WTC11 (cell line): ENCODE measurements at regions not wholly inside any gene's neighbourhood (a gene's known extent, or its start where the extent isn't known, plus 50 kb on each side); places are given as distances from the start of the nearest gene placed in this dataset.

Experiments
- ATAC-seq: fragments of 200-7000 bp; cut with Tn5 transposase; 2 replicates; pipeline ENCODE4 v1.10.0; 2021; ENCODE audit warnings: mild to moderate bottlenecking, moderate library complexity
- CTCF ChIA-PET: fragments of 300-600 bp; sonication (Branson Sonifier 250); formaldehyde crosslinking; loops from one replicate; lab custom pipeline; 2021; ENCODE audit warnings: antibody characterized with exemption; lab: Charles Lee
- POLR2A ChIA-PET: fragments of 350-600 bp; sonication (Branson Sonifier 250); formaldehyde crosslinking; loops from one replicate; lab custom pipeline; 2021; ENCODE audit warnings: antibody characterized with exemption; lab: Charles Lee
- DNase-seq: peaks from one replicate; pipeline ENCODE4 v3.0.0; 2021; ENCODE audit warnings: low spot score
- H3K27ac Mint-ChIP-seq: 2 replicates; pipeline ENCODE4 v1.8.0; 2021; ENCODE audit warnings: mixed read lengths
- H3K27me3 Mint-ChIP-seq: 2 replicates; pipeline ENCODE4 v1.8.0; 2021; ENCODE audit warnings: low read depth, mild to moderate bottlenecking, moderate library complexity, mixed read lengths
- H3K36me3 Mint-ChIP-seq: 2 replicates; pipeline ENCODE4 v1.8.0; 2021; ENCODE audit warnings: mixed read lengths
- H3K4me1 Mint-ChIP-seq: 2 replicates; pipeline ENCODE4 v1.8.0; 2022; ENCODE audit warnings: mixed read lengths
- H3K4me3 Mint-ChIP-seq: 2 replicates; pipeline ENCODE4 v1.8.0; 2021; ENCODE audit warnings: mild to moderate bottlenecking, moderate library complexity, mixed read lengths
- H3K9me3 Mint-ChIP-seq: 2 replicates; pipeline ENCODE4 v1.8.0; 2021; ENCODE audit warnings: mixed read lengths
- AFF4 ChIP-seq: sonication (generic); formaldehyde crosslinking; IDR thresholded peaks from 2 replicates; pipeline ENCODE4 v1.8.1; 2023; ENCODE audit warnings: mild to moderate bottlenecking, missing genetic modification reagents, borderline replicate concordance
- ATF1 ChIP-seq: sonication (generic); formaldehyde crosslinking; IDR thresholded peaks from 2 replicates; pipeline ENCODE4 v1.8.1; 2023; ENCODE audit warnings: mild to moderate bottlenecking, moderate library complexity, missing genetic modification reagents
- CBFB ChIP-seq: sonication (generic); formaldehyde crosslinking; IDR thresholded peaks from 2 replicates; pipeline ENCODE4 v1.8.1; 2022; ENCODE audit warnings: mild to moderate bottlenecking, low read depth, missing genetic modification reagents
- CREB1 ChIP-seq: sonication (generic); formaldehyde crosslinking; IDR thresholded peaks from 2 replicates; pipeline ENCODE4 v1.8.0; 2023; ENCODE audit warnings: mild to moderate bottlenecking, missing genetic modification reagents
- E2F5 ChIP-seq: sonication (generic); formaldehyde crosslinking; IDR thresholded peaks from 2 replicates; pipeline ENCODE4 v1.8.1; 2022; ENCODE audit warnings: mild to moderate bottlenecking, moderate library complexity, missing genetic modification reagents
- GRHL2 ChIP-seq: fragments of 250-450 bp; sonication (Bioruptor Pico); IDR thresholded peaks from 2 replicates; pipeline ENCODE4 v1.8.0; 2022; ENCODE audit warnings: mild to moderate bottlenecking, moderate library complexity; ENCODE audit not compliant: insufficient replicate concordance, severe bottlenecking
- MXD4 ChIP-seq: fragments of 250-450 bp; sonication (Bioruptor Pico); IDR thresholded peaks from 2 replicates; pipeline ENCODE4 v1.8.0; 2021; ENCODE audit warnings: mild to moderate bottlenecking, moderate library complexity, borderline replicate concordance
- NFYB ChIP-seq: sonication (generic); formaldehyde crosslinking; conservative IDR thresholded peaks from 2 replicates; pipeline ENCODE4 v1.8.0; 2022; ENCODE audit warnings: low read depth, missing genetic modification reagents
- PRRX2 ChIP-seq: fragments of 250-450 bp; sonication (Bioruptor Pico); IDR thresholded peaks from 2 replicates; pipeline ENCODE4 v1.8.0; 2021; ENCODE audit warnings: mild to moderate bottlenecking
- RELA ChIP-seq: sonication (generic); formaldehyde crosslinking; IDR thresholded peaks from 2 replicates; pipeline ENCODE4 v1.8.1; 2022; ENCODE audit warnings: missing genetic modification reagents, mild to moderate bottlenecking, borderline replicate concordance
- USF1 ChIP-seq: sonication (generic); formaldehyde crosslinking; IDR thresholded peaks from 2 replicates; pipeline ENCODE4 v1.8.0; 2022; ENCODE audit warnings: mild to moderate bottlenecking, missing genetic modification reagents
- USF2 ChIP-seq: sonication (generic); formaldehyde crosslinking; IDR thresholded peaks from 2 replicates; pipeline ENCODE4 v1.8.1; 2023; ENCODE audit warnings: mild to moderate bottlenecking, missing genetic modification reagents, moderate library complexity
- ZBTB43 ChIP-seq: sonication (generic); formaldehyde crosslinking; IDR thresholded peaks from 2 replicates; pipeline ENCODE4 v1.8.1; 2023; ENCODE audit warnings: mild to moderate bottlenecking, missing genetic modification reagents
- ZMAT4 ChIP-seq: fragments of 250-450 bp; sonication (Bioruptor Pico); IDR thresholded peaks from 2 replicates; pipeline ENCODE4 v1.9.0; 2021; ENCODE audit warnings: mild to moderate bottlenecking
- ZNF263 ChIP-seq: sonication (generic); formaldehyde crosslinking; IDR thresholded peaks from 2 replicates; pipeline ENCODE4 v1.8.1; 2022; ENCODE audit warnings: low read depth, mild to moderate bottlenecking, moderate library complexity, missing genetic modification reagents

- H3K36me3 Mint-ChIP-seq, result no peaks in the 10 kb centered on the region
- no peak overlapping the region for H3K27ac Mint-ChIP-seq
- ATAC-seq (no peak), DNase-seq (no peak)
- no peaks in the 10 kb centered on the region for H3K27me3 Mint-ChIP-seq
- CTCF ChIA-PET, result interaction anchor here (1.2 kb wide), 1 partner anchor 10 kb away, joined by 3 read pairs; no protein-coding TSS in a partner anchor
- TF ChIP-seq AFF4 (no peak), RELA (CRISPR knock-in tag) (no peak), USF2 (CRISPR knock-in tag) (no peak), USF1 (no peak)
- peaks cover 13% of the 10 kb centered on the region for H3K4me1 Mint-ChIP-seq
- no peak overlapping the region for H3K4me3 Mint-ChIP-seq
- H3K9me3 Mint-ChIP-seq, result no peaks in the 10 kb centered on the region
- POLR2A ChIA-PET, result no interaction called here
Observed at GRCh38 chrY:15468091-15468490, 943.8 kb downstream of the NLGN4Y start.

- no peak overlapping the region for H3K27ac Mint-ChIP-seq
- peaks cover 13% of the 10 kb centered on the region for H3K4me1 Mint-ChIP-seq
- H3K27me3 Mint-ChIP-seq, result no peaks in the 10 kb centered on the region
- no peak overlapping the region for H3K4me3 Mint-ChIP-seq
- no peaks in the 10 kb centered on the region for H3K36me3 Mint-ChIP-seq
- ChIA-PET POLR2A (no interaction called here), CTCF (no interaction called here)
- TF ChIP-seq USF2 (CRISPR knock-in tag), result no peak
- ATAC-seq (no peak), DNase-seq (no peak)
- H3K9me3 Mint-ChIP-seq, result no peaks in the 10 kb centered on the region
Observed at GRCh38 chrY:15471371-15471770, 947.0 kb downstream of the NLGN4Y start.

GRCh38 chrY:15478348-15478963 lies 954.1 kb downstream of the NLGN4Y start:
- no peaks in the 10 kb centered on the region for H3K4me1 Mint-ChIP-seq
- POLR2A ChIA-PET, result no interaction called here
- TF ChIP-seq ZMAT4 (no peak), E2F5 (CRISPR knock-in tag) (no peak), CBFB (no peak), NFYB (CRISPR knock-in tag) (no peak), ATF1 (CRISPR knock-in tag) (no peak), ZNF263 (CRISPR knock-in tag) (no peak), CREB1 (no peak), GRHL2 (no peak), AFF4 (no peak), ZBTB43 (CRISPR knock-in tag) (no peak), PRRX2 (CRISPR knock-in tag) (no peak), MXD4 (CRISPR knock-in tag) (no peak)
- TF ChIP-seq, all 79 proteins: peak for 0
- Mint-ChIP-seq H3K27me3 (no peaks in the 10 kb centered on the region), H3K4me3 (no peak overlapping the region), H3K36me3 (no peaks in the 10 kb centered on the region), H3K27ac (no peak overlapping the region), H3K9me3 (0 out of 2 replicates have a peak, but pooled peaks cover 5% of the 10 kb centered on the region)
- DNase-seq (peak; percentile 24), ATAC-seq (peak; percentile 94)
- CTCF ChIA-PET, result interaction anchor here (0.6 to 1.5 kb wide), 12 partner anchors 9 to 491 kb away, joined by 3 to 8 read pairs (median 4); no protein-coding TSS in a partner anchor
